ENCODE measurements at regions not wholly inside any gene's neighbourhood (a gene's known extent, or its start where the extent isn't known, plus 50 kb on each side); places are given as distances from the start of the nearest gene placed in this dataset.

DNA sequence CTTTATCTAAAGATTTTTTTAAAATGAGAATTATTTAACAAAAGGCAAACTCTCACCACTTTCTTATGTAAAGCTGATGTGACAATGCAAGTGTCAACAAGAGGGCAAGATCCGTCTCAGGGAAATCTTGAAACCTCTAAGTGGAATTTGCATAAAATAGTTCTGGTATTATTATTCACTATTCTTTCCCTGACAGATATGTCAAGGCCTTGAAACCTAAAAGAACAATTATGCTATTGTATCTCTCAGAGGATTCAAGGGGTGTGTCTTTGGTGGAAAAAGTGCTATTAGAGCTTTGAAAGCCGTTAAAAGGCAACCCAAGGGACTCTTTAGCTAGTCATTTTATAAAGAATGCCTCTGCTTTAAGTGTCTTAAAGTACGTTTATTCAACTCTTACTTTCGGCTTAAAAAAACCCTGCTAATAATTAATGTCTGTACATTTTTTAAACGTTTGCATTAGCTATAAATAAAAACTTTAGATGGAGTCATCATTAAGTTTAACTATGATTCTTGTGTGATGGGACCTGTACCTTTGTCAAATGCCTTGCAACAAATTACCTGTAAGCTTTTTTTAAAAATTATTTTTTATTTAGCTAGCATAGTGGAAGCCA, 585.5 kb downstream of the VRK1 start:
- no peaks in the 10 kb centered on the region for H3K27me3 Mint-ChIP-seq (ENCODE audit: unreplicated experiment)
- H3K4me3 Mint-ChIP-seq (ENCODE audit: unreplicated experiment) = no peak overlapping the region
- no peaks in the 10 kb centered on the region for H3K9me3 Mint-ChIP-seq (ENCODE audit: unreplicated experiment)
- no peaks in the 10 kb centered on the region for H3K36me3 Mint-ChIP-seq (ENCODE audit: low read depth, unreplicated experiment)
- H3K4me1 Mint-ChIP-seq (ENCODE audit: unreplicated experiment) = peaks cover 5% of the 10 kb centered on the region
- no peak overlapping the region for H3K27ac Mint-ChIP-seq (ENCODE audit: unreplicated experiment)
- DNase-seq (ENCODE audit: low spot score) = no peak
- no peak for TF ChIP-seq CTCF (IDR thresholded peaks at IDR 0.05; ENCODE audit: unreplicated experiment)

DNA sequence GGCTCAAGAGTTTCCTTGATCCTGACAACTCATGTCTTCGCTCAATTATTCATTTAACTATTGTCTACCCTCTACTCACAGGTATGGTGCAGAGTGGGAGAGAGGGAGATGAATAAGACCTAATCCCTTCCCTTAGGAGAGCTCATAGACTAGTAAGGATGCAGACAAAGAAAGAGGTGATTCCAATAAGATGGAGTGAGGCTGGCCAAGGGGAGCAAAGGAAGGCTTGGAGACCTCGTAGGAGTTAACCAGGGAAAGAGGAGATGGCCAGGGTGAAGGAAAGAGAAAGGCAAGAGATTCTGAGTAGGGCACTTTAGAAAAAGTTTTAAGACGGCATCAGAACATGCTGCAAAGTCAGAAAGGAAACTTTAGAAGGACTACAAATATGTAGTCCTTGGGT, 588.5 kb downstream of the VRK1 start:
- H3K27ac Mint-ChIP-seq (ENCODE audit: unreplicated experiment) = no peak overlapping the region
- TF ChIP-seq CTCF (IDR thresholded peaks at IDR 0.05; ENCODE audit: unreplicated experiment) = no peak
- no peak for DNase-seq (ENCODE audit: low spot score)
- H3K4me1 Mint-ChIP-seq (ENCODE audit: unreplicated experiment) = no peaks in the 10 kb centered on the region
- no peaks in the 10 kb centered on the region for H3K27me3 Mint-ChIP-seq (ENCODE audit: unreplicated experiment)
- H3K36me3 Mint-ChIP-seq (ENCODE audit: low read depth, unreplicated experiment) = no peaks in the 10 kb centered on the region
- no peak overlapping the region for H3K4me3 Mint-ChIP-seq (ENCODE audit: unreplicated experiment)
- H3K9me3 Mint-ChIP-seq (ENCODE audit: unreplicated experiment) = no peaks in the 10 kb centered on the region

- DNase-seq (ENCODE audit: low spot score) = no peak
- Mint-ChIP-seq H3K9me3 (ENCODE audit: unreplicated experiment) (no peaks in the 10 kb centered on the region), H3K4me1 (ENCODE audit: unreplicated experiment) (no peaks in the 10 kb centered on the region), H3K36me3 (ENCODE audit: low read depth, unreplicated experiment) (no peaks in the 10 kb centered on the region), H3K4me3 (ENCODE audit: unreplicated experiment) (no peak overlapping the region), H3K27me3 (ENCODE audit: unreplicated experiment) (no peaks in the 10 kb centered on the region), H3K27ac (ENCODE audit: unreplicated experiment) (no peak overlapping the region)
- no peak for TF ChIP-seq CTCF (IDR thresholded peaks at IDR 0.05; ENCODE audit: unreplicated experiment)
Measured at GRCh38 chr14:97387252-97387874, 590.2 kb downstream of the VRK1 start.

- Mint-ChIP-seq H3K36me3 (ENCODE audit: low read depth, unreplicated experiment) (no peaks in the 10 kb centered on the region), H3K4me1 (ENCODE audit: unreplicated experiment) (no peaks in the 10 kb centered on the region), H3K9me3 (ENCODE audit: unreplicated experiment) (no peaks in the 10 kb centered on the region), H3K4me3 (ENCODE audit: unreplicated experiment) (no peak overlapping the region), H3K27me3 (ENCODE audit: unreplicated experiment) (no peaks in the 10 kb centered on the region), H3K27ac (ENCODE audit: unreplicated experiment) (no peak overlapping the region)
- DNase-seq (ENCODE audit: low spot score) = no peak
- no peak for TF ChIP-seq CTCF (IDR thresholded peaks at IDR 0.05; ENCODE audit: unreplicated experiment)
Measured at GRCh38 chr14:97388408-97388807, 591.2 kb downstream of the VRK1 start.

- no peaks in the 10 kb centered on the region for H3K4me1 Mint-ChIP-seq (ENCODE audit: unreplicated experiment)
- no peaks in the 10 kb centered on the region for H3K27me3 Mint-ChIP-seq (ENCODE audit: unreplicated experiment)
- H3K9me3 Mint-ChIP-seq (ENCODE audit: unreplicated experiment) = no peaks in the 10 kb centered on the region
- no peaks in the 10 kb centered on the region for H3K36me3 Mint-ChIP-seq (ENCODE audit: low read depth, unreplicated experiment)
- no peak for TF ChIP-seq CTCF (IDR thresholded peaks at IDR 0.05; ENCODE audit: unreplicated experiment)
- no peak overlapping the region for H3K27ac Mint-ChIP-seq (ENCODE audit: unreplicated experiment)
- no peak overlapping the region for H3K4me3 Mint-ChIP-seq (ENCODE audit: unreplicated experiment)
- no peak for DNase-seq (ENCODE audit: low spot score)
Measured at GRCh38 chr14:97390096-97390724, 593.0 kb downstream of the VRK1 start.
